ENCODE measurements at regions not wholly inside any gene's neighbourhood (a gene's known extent, or its start where the extent isn't known, plus 50 kb on each side); places are given as distances from the start of the nearest gene placed in this dataset.
A peak's percentile ranks its signal among the peaks of the same experiment; 100 is the strongest.
"Not testable (repeated sequence)": the region's sequence is repeated elsewhere in the genome, so short reads cannot be mapped to it uniquely, and the experiment has no call there.

DNA sequence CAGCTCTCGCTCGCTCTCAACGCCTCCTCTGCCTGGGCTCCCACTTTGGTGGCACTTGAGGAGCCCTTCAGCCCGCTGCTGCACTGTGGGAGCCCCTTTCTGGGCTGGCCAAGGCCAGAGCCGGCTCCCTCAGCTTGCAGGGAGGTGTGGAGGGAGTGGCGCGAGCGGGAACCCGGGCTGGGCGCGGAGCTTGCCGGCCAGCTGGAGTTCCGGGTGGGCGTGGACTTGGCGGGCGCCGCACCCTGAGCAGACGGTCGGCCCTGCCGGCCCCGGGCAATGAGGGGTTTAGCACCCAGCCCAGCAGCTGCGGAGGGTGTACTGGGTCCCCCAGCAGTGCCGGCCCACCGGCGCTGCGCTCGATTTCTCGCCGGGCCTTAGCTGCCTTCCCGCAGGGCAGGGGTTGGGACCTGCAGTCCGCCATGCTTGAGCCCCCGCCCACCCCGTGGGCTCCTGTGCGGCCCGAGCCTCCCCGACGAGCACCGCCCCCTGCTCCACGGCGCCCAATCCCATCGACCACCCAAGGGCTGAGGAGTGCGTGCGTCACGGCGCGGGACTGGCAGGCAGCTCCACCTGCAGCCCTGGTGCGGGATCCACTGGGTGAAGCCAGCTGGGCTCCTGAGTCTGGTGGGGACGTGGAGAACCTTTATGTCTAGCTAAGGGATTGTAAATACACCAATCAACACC, 1128.9 kb downstream of the GATA3 start:
- intact Hi-C loops (cut with DNase I); DNase-seq (ENCODE audit: missing footprints); ATAC-seq: not testable (repeated sequence)

DNA sequence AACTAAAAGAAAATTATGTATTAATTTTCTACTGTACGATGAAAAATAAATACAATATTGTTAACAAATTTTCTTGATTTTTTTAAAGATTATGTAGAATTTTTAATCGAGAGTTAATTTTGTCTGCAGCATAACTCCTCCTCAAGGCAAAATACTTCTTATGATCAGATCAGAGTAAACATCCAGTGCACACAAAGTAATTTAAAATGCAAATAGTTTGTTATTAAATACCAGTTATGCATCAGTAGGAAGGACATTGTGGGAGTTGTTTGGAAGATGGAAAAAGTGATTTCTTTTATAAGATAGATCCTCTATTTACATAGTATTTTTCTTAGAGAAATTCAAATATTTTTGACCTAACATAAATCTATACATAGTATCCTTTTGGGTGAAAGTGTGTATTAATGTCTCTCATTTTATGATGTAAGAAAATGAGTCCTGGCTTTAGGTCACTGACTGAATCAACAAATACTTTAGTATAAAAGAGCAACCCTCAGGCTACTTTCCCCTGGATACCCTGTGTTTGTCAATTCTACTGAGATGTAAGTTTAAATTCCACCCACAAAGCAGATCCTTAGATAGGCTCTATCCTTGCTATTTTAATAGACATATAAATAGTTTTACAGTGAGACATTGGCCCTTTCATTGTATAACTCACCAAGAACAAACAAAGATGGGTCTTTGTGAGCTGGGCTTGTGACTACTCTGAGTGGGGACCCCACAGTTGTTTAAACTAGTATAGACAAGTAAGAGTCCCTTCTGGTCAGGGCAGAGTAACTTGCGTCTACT, 1133.7 kb downstream of the GATA3 start:
- DNase-seq (ENCODE audit: missing footprints) (no peak), ATAC-seq (no peak)
- intact Hi-C loops (cut with DNase I): no loop called here

GRCh38 chr10:9189448-9189847, 1135.0 kb downstream of the GATA3 start:
- ATAC-seq (no peak), DNase-seq (ENCODE audit: missing footprints) (no peak)
- intact Hi-C loops (cut with DNase I): no loop called here

DNA sequence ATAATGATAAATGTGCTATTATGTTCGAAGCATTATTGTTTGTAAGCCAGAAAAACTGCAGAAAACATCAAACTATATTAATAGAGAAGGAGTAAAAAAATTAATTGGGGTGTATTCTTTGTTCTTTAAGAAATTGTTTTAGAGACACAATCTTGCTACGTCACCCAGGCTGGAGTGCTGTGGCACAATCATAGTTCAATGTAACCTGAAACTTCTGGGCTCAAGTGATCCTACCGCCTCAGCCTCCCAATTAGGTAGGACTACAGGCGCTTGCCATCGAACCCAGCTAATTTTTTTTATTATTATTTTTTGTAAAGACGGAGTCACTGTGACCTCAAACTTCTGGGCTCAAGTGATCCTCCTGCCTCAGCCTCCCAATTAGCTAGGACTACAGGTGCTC, 1138.6 kb downstream of the GATA3 start:
- intact Hi-C loops (cut with DNase I): no loop called here
- ATAC-seq (no peak), DNase-seq (ENCODE audit: missing footprints) (no peak)

DNA sequence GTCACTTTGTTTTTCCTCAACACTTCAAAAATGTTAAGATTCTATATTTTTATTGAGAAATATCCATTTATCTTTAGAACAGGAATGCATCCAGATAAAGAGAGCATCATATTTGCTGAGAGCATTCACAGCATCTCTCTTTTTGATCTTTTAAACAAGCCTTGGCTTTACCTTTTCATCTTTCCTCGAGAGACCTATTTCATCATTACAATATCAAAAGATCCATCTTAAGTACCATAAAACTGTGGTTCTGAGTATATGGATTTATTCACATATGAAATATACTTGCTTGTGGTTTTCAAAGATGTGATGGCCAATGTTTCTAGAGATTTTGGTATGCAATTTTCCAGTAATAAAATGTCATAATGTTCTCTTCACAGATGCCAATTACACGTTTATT, 1140.9 kb downstream of the GATA3 start:
- no peak for ATAC-seq
- intact Hi-C loops (cut with DNase I): no loop called here
- no peak for DNase-seq (ENCODE audit: missing footprints)

DNA sequence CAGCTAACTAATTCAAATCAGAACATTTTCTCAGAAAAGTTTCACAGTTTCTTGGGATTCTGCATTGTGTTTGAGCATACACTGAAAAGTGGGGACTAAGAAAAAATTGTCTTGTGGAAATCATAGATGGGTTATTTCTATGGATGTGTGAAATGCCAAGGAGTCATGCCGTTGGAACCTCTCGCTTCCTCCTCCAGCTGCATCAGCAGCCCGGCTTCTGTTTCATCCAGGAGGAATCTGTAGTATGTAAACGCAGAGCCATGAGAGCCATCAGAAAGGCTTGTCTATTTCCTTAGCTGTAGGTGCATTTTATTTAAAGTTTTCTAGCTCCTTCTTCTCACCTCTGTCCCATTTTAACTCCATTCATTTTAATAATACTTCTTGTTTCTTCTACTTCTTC, 1144.1 kb downstream of the GATA3 start:
- DNase-seq (ENCODE audit: missing footprints) (no peak), ATAC-seq (no peak)
- intact Hi-C loops (cut with DNase I): no loop called here

DNA sequence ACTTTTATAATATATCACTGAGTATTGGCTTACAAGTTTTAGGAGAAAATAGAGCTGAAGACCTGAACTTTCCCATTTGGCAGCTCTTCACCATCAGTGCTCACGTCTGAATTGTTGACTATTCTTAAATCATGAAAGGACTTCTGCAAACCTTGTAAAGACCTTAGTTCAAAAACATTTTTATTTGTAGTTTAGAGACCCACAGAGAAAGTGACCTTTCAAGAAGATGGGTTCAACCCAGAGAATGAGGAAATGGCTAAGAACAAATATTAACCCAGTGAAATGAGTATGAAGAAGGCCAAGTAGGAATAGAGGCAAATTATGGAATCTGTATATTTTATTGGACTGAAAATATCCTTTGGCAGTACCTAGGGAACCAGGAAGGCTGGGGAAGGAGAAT, 1151.1 kb downstream of the GATA3 start:
- no peak for DNase-seq (ENCODE audit: missing footprints)
- no peak for ATAC-seq
- intact Hi-C loops (cut with DNase I): no loop called here

DNA sequence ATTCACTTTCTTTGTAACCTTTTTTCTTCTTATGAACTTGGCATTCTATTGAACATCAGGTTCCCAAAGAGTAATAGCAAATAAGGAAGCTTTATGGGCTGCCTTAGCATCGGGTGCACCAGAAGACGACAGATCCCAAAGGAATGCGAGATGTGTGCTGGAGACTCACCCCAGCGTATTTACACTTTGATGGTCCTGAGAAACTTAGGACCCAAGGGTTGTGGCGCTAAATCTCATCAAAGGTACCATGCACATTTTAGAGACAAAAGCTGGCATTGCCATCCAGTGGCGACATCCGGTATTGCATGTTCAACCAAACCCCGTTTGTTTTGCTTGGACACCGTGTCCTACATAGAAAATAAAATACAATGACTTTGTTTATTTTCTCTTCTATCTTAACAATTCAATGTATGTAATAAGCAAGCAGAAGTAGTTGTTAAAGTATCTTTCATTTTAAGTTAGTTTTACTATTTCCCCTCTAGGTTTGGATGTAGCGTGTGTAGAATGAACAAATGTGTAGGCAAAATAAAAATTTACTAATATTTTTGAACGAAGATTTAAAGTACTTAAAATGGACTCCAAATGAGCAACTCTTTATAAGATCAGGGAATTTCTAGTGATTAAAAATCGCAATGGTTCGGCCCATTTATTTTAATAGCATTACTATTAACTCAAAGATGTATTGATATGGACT, 1154.8 kb downstream of the GATA3 start:
- intact Hi-C loops (cut with DNase I): loop anchor here (1.0 kb wide), 1 partner anchor 1337 kb away; no protein-coding TSS in a partner anchor
- ATAC-seq: peak; percentile 31
- no peak for DNase-seq (ENCODE audit: missing footprints)

GRCh38 chr10:9211228-9211627, 1156.7 kb downstream of the GATA3 start:
- no peak for DNase-seq (ENCODE audit: missing footprints)
- ATAC-seq: no peak
- intact Hi-C loops (cut with DNase I): no loop called here

- ATAC-seq (no peak), DNase-seq (ENCODE audit: missing footprints) (no peak)
- intact Hi-C loops (cut with DNase I): no loop called here
Measured at GRCh38 chr10:9214618-9215017, 1160.1 kb downstream of the GATA3 start.

GRCh38 chr10:9215121-9215520, 1160.6 kb downstream of the GATA3 start:
- ATAC-seq (no peak), DNase-seq (ENCODE audit: missing footprints) (no peak)
- intact Hi-C loops (cut with DNase I): no loop called here

GRCh38 chr10:9219860-9220259, 1165.4 kb downstream of the GATA3 start:
- DNase-seq (ENCODE audit: missing footprints) (no peak), ATAC-seq (no peak)
- intact Hi-C loops (cut with DNase I): no loop called here

- ATAC-seq (no peak), DNase-seq (ENCODE audit: missing footprints) (no peak)
- intact Hi-C loops (cut with DNase I): no loop called here
Measured at GRCh38 chr10:9222917-9223316, 1168.4 kb downstream of the GATA3 start.

DNA sequence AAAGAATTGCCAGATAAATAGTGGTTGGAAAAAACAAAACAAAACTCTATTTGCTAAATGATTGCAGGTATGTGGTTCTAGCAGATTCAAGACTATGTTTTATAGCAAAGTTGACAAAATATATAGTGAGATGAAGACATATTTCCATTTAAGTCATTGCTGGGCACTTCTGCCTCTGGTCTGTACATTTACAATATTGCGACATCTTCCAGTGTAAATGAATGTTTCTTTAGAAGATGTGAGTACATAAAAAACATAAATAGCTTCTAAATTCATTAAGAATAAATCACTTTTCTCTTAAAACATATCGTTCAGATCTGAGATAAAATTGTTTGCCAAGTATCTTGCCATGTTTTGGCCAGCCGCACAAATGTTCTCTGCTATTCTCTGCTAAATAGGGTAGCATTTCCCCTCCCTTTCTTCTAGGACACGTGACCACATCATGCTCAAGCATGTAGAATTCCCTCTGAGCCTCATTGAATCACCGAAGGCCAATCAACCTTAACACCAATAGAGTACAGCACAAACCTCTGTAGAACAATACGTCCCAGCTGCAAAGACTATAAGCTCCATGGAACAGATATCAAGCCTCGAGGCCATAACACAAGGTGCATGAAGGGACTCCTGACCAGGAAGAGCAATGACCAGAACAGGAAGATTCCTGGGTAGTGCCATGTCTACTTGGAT, 1173.3 kb downstream of the GATA3 start:
- no peak for DNase-seq (ENCODE audit: missing footprints)
- intact Hi-C loops (cut with DNase I): no loop called here
- no peak for ATAC-seq

DNA sequence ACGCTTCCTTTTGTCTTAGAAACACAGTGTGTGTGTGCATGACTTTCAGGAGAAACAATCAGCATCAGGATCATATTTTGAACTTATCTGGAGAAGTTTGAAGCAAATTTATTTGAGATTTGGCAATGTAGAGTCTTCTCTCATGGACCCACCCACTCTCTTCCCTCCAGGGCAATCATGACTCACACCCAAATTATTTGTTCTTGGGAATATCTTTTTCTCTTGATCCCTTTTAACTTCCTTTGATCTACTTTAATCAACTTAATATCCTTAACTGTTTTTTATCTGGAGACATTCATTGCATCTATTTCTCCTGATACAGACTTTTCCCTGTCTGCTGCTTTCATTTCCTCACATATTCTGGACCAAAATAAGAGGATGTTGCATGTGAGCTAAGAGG, 1174.3 kb downstream of the GATA3 start:
- intact Hi-C loops (cut with DNase I): no loop called here
- DNase-seq (ENCODE audit: missing footprints): no peak
- no peak for ATAC-seq

GRCh38 chr10:9229702-9230244, 1175.3 kb downstream of the GATA3 start:
- no peak for ATAC-seq
- no peak for DNase-seq (ENCODE audit: missing footprints)
- intact Hi-C loops (cut with DNase I): no loop called here

- intact Hi-C loops (cut with DNase I): no loop called here
- DNase-seq (ENCODE audit: missing footprints): no peak
- no peak for ATAC-seq
Measured at GRCh38 chr10:9230625-9231024, 1176.1 kb downstream of the GATA3 start.

GRCh38 chr10:9234191-9234590, 1179.7 kb downstream of the GATA3 start:
- ATAC-seq (no peak), DNase-seq (ENCODE audit: missing footprints) (no peak)
- intact Hi-C loops (cut with DNase I): no loop called here

DNA sequence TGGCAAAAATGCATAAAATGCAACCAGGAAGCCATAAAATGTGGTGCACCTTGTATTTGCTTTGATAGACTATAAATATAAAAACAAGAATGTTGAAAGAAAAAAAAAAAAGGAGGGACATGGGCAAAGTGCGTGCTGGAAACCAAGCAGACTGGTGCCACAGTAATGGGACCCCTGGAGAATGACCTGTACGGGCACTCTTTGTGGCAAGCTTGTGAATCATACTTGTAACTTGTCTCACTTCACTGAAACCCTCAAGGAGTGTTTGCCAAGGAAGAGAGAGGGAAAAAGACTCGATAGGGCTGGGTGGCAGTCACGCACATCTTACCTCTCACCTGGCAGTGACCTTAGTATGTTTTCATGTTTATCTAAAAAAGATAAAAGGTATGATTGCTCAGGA, 1183.6 kb downstream of the GATA3 start:
- intact Hi-C loops (cut with DNase I): no loop called here

More for the DNA sequence above, 1183.6 kb downstream of the GATA3 start:
- DNase-seq (ENCODE audit: missing footprints) (no peak), ATAC-seq (no peak)

All from Right ventricle myocardium inferior (tissue), 1 donor.